Esophagus squamous epithelium (tissue), 5 donors: ENCODE measurements at regions not wholly inside any gene's neighbourhood (a gene's known extent, or its start where the extent isn't known, plus 50 kb on each side); places are given as distances from the start of the nearest gene placed in this dataset.

ENCODE experiments used
- DNase-seq: peaks from one replicate; lab custom pipeline; 2025; lab: John Stamatoyannopoulos, UW
- H3K27ac ChIP-seq, 4 donors: fragments of 200-600 bp; sonication (generic); one replicate each; pipeline ENCODE4 v1.5.1; 2016 to 2019; ENCODE audit warnings: mild to moderate bottlenecking in 1 of 4
- H3K27me3 ChIP-seq, 4 donors: fragments of 200-600 bp; sonication (generic); 1 replicate in 3 of 4; 2 replicates in 1 of 4; pipeline versions ENCODE4 v1.5.1 to v1.6.0; 2017 to 2021; ENCODE audit warnings: antibody characterized with exemption in 1 of 4
- H3K36me3 ChIP-seq, 3 donors: fragments of 200-600 bp; sonication (generic); one replicate each; pipeline ENCODE4 v1.5.1; 2016 to 2019
- H3K4me1 ChIP-seq, 3 donors: fragments of 200-600 bp; sonication (generic); one replicate each; pipeline ENCODE4 v1.5.1; 2017 to 2019
- H3K4me3 ChIP-seq, 4 donors: fragments of 200-600 bp; sonication (generic); 1 replicate in 3 of 4; 2 replicates in 1 of 4; pipeline ENCODE4 v1.5.1; 2016 to 2019; ENCODE audit warnings: mild to moderate bottlenecking in 2 of 4, moderate library complexity in 1 of 4
- H3K9me3 ChIP-seq, 3 donors: fragments of 200-600 bp; sonication (generic); one replicate each; pipeline ENCODE4 v1.5.1; 2016 to 2019
- POLR2A ChIP-seq, 4 donors: fragments of 450-650 bp; IDR thresholded peaks; one replicate each; pipeline ENCODE4 v1.6.1; 2017; ENCODE audit warnings: antibody characterized with exemption in 4 of 4, mild to moderate bottlenecking in 4 of 4, moderate library complexity in 3 of 4
- WGBS, 2 donors: methylation state at CpG; one replicate each; pipeline ENCODE4 v1.1.5; 2018; 5-methylcytosine and 5-hydroxymethylcytosine counted together
- intact Hi-C: fragments of 100-400 bp; cut with DNase I; formaldehyde crosslinking; loops from one replicate; pipeline ENCODE4 v1.15.0; 2022
- TF ChIP-seq, protein P1 (sequence below), 6 experiments: fragments of 450-650 bp in 4 of 6; fragments of 200-600 bp in 2 of 6; sonication (generic) in 2 of 6; IDR thresholded peaks; one replicate each; pipeline ENCODE4 v1.5.1; 2016 to 2019; ENCODE audit warnings: antibody characterized with exemption in 6 of 6, mild to moderate bottlenecking in 4 of 6, moderate library complexity in 4 of 6
- donor health status: DM: yes; HTN: yes; CAD: no.

DNA sequence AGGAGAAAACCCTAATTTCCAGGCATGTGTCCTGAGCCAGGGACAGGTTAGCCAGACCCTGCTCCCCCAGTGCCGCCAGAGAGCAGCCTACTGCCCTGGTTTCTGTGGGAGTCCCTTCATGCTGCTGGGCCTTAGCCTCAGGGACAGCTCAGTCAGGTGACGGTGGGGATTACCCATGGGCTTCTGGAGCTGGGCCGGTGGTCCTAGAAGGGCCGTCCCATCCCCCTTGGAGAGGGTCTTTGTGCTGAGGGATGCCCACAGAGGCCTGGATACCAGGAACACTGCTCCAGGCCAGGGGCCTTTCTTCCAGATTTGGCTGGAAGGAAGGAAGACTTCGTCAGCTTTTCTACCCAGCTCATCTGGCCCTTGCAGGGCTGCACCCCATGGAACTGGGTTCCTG, 71.4 kb upstream of the ZNF722 start:
- 73 to 83% methylated on average over 1 to 3 of the region's 5 CpGs for WGBS, 2 donors
- peak overlapping the region in 3 of 4 donors; percentile 63 to 78 (median 73) for H3K4me3 ChIP-seq
- intact Hi-C loops, result no loop called here
- TF ChIP-seq, protein P1, sequence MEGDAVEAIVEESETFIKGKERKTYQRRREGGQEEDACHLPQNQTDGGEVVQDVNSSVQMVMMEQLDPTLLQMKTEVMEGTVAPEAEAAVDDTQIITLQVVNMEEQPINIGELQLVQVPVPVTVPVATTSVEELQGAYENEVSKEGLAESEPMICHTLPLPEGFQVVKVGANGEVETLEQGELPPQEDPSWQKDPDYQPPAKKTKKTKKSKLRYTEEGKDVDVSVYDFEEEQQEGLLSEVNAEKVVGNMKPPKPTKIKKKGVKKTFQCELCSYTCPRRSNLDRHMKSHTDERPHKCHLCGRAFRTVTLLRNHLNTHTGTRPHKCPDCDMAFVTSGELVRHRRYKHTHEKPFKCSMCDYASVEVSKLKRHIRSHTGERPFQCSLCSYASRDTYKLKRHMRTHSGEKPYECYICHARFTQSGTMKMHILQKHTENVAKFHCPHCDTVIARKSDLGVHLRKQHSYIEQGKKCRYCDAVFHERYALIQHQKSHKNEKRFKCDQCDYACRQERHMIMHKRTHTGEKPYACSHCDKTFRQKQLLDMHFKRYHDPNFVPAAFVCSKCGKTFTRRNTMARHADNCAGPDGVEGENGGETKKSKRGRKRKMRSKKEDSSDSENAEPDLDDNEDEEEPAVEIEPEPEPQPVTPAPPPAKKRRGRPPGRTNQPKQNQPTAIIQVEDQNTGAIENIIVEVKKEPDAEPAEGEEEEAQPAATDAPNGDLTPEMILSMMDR (IDR thresholded peaks at IDR 0.05), result no peak
- no peak for TF ChIP-seq POLR2A (IDR thresholded peaks at IDR 0.05)
- peak overlapping the region in 2 of 4 donors; percentile 92 to 95 for H3K27ac ChIP-seq
- H3K27me3 ChIP-seq, result peaks cover 0 to 12% (median 0%) of the 10 kb centered on the region in 4 donors
- H3K36me3 ChIP-seq, result no peaks in the 10 kb centered on the region
- peaks cover 0 to 16% (median 5%) of the 10 kb centered on the region in 3 donors for H3K9me3 ChIP-seq
- DNase-seq, result no peak
- peaks cover 0 to 19% (median 7%) of the 10 kb centered on the region in 3 donors for H3K4me1 ChIP-seq

DNA sequence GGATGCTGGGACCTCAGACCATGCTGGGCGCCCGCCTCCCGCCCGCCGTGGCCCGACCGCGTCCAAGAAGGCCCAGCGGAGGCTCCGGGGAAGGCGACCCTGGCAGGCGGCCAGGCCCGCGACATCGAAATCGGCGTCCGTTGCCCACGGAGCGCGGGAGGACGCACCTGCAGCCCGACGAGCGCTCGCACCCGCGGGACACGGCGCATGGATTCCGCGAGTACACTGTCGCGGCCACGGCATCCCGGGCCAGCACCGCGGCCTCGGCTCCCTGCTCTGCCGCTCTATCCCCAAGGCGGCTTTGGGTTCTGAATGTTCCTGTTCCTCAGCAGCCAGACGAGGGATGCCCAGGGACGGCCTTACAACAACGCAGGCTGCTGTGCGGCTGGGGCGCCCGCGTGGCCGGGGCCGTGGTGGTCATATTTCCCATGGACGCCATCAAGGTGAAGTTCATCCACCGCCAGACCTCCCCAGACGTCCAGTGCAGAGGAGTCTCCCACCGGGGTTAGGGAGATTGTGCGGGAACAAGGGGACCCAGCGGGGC, 67.5 kb upstream of the ZNF722 start:
- Histone ChIP-seq H3K36me3 (no peaks in the 10 kb centered on the region), H3K4me3 (no peak overlapping the region), H3K9me3 (peaks cover 0 to 18% (median 5%) of the 10 kb centered on the region in 3 donors), H3K27ac (no peak overlapping the region), H3K4me1 (peaks cover 0 to 8% (median 7%) of the 10 kb centered on the region in 3 donors), H3K27me3 (peaks cover 0 to 14% (median 0%) of the 10 kb centered on the region in 4 donors)
- intact Hi-C loops, result no loop called here
- no peak for TF ChIP-seq POLR2A (IDR thresholded peaks at IDR 0.05)
- TF ChIP-seq, protein P1 (IDR thresholded peaks at IDR 0.05), result no peak
- 67% methylated on average over 18 of the region's 56 CpGs; no CpG with 5 or more reads in 1 of the 2 donors for WGBS, 2 donors
- no peak for DNase-seq

DNA sequence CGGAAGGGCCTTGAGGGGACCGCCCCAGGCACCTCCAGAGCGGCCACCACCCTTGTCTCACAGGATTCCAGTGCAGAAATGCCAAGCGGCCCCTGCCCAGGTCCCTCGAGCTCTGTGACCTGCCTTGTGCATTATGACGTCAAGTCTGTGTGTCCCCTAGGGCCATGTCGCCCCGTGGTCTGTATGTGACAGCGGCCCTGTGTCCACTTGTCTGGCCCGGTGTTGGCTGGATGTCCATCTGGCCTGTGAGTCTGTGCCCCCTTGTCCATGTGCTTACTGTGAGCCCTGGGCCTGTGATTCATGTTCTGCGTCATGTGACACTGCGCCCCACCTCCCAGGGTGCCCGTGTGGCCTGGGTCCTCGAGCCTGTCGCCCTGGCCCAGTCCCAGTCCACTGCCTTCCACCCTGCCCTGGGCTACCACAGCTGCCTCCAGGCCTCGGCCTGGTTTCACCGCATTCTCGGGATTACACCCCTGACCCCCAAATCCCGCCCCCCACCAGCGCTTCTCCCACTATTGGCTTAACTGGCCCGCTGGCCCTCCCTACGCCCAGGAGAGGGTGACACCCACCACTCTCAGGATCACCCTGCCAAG, 66.6 kb upstream of the ZNF722 start:
- Histone ChIP-seq H3K27me3 (peaks cover 0 to 14% (median 0%) of the 10 kb centered on the region in 4 donors), H3K4me1 (peaks cover 0 to 4% (median 3%) of the 10 kb centered on the region in 3 donors), H3K9me3 (peaks cover 0 to 18% (median 10%) of the 10 kb centered on the region in 3 donors), H3K27ac (no peak overlapping the region), H3K4me3 (no peak overlapping the region), H3K36me3 (no peaks in the 10 kb centered on the region)
- no peak for DNase-seq
- 84 to 91% methylated on average over 4 to 16 of the region's 22 CpGs for WGBS, 2 donors
- intact Hi-C loops, result no loop called here
- TF ChIP-seq, protein P1 (IDR thresholded peaks at IDR 0.05), result no peak
- TF ChIP-seq POLR2A (IDR thresholded peaks at IDR 0.05), result no peak
